SIG-M5 treated with dmso at 0.1 percent for 504 hours (cell line): ENCODE measurements at regions not wholly inside any gene's neighbourhood (a gene's known extent, or its start where the extent isn't known, plus 50 kb on each side); places are given as distances from the start of the nearest gene placed in this dataset.
"Not testable (repeated sequence)": the region's sequence is repeated elsewhere in the genome, so short reads cannot be mapped to it uniquely, and the experiment has no call there.

Experiments
- DNase-seq: peaks from one replicate; lab custom pipeline; 2025; ENCODE audit not compliant: unreplicated experiment; lab: John Stamatoyannopoulos, UW

DNA sequence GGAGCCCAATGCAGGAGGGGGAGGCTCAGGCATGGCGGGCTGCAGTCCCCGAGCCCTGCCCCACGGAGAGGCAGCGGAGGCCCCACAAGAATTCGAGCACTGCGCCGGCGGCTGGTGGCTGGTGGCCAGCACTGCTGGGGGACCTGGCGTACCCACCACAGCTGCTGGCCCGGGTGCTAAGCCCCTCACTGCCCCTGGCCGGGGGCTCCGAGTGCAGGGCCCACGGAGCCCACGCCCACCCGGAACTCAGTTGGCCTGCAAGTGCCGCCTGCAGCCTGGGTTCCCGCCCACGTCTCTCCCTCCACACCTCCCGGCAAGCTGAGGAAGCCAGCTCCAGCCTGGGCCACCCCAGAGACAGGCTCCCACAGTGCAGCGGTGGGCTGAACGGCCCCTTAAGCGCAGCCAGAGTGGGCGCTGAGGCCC, 780.3 kb downstream of the DTWD2 start:
- no peak for DNase-seq

DNA sequence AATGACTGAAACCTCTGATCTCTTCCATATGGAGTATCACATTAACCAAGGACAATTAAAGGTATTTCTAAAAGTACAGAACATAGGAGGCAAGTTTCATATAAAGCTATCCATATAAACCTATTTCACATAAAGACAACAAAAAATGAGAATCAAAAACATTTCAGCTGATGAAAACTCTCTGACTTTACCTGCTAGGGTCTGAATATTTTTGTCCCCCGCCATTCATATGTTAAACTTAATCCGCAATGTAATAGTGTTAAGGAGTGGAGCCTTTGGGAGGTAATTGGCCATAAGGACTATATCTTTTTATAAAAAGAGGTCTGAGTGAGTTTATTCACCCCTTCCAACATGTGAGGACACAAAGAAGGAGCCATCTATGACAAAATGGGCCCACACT, 788.5 kb downstream of the DTWD2 start:
- DNase-seq: no peak

DNA sequence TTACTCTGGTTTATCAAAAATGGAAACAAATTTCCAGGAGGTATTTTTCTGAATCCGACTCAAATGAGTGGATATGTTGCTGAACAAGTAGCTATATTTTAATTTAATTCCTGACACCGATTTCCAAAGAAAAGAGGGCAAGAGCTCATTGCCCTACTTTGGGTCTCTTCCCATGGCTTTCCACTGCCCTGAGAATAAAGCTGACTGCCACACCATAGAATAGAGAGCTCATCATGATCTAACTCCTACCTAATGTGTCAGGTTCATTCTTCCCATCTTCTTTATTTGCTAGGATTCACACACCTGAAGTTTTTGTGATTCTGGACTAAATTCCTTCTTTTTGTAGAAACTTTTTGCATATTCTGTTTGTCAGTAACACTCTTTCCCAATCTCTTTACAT, 792.1 kb downstream of the DTWD2 start:
- DNase-seq: no peak

DNA sequence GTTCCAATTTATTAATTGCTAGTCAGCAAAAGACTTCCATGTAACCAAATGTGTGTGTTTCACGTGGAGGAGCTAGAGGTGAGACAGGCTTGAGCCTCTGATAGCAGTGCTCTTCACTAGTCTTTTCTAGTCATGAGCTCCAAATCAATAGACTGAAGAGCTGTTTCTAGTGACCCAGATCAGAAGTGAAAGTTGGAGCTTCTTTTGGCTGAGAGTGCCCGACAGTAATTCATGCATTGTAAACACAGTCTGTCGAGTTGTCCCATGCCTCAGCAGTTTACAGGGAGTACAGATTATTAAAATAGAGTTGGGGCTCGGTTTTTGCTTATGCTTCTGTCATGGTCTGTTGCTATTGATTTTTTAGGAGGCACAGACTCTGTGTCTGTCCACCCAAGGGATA, 793.1 kb downstream of the DTWD2 start:
- DNase-seq: no peak

DNA sequence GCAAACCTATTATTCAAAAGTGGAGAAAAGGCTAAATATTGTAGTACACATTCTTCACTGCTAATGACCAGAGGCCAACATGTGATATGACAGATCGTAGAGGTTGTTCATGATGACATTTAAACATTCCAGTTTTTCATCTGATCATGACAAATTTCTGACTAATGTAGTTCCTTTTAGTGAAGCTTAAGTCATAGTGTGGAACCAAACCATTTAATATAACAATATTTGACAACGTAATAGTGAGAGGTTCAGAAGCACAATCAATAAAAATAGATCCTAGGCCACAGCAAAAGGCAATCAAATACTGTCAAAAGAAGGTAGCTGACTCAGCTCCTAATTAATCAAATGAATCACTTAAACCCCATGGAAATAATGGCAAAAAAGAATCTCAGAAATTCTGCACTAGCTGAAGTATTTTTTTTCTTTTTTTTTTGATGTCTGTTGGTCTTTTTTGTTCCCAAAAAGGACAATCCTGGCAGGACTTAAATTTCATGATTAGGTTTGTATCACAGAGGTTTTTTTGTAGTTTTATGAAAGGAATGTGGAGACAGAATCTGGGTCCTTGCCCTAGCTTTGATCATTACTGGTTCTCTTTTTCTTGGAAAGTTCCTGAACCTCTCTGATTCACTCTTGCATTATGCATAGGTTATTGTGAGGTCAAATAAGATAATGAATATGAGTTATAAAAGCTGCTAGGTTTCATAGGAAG, 795.0 kb downstream of the DTWD2 start:
- DNase-seq: no peak

DNA sequence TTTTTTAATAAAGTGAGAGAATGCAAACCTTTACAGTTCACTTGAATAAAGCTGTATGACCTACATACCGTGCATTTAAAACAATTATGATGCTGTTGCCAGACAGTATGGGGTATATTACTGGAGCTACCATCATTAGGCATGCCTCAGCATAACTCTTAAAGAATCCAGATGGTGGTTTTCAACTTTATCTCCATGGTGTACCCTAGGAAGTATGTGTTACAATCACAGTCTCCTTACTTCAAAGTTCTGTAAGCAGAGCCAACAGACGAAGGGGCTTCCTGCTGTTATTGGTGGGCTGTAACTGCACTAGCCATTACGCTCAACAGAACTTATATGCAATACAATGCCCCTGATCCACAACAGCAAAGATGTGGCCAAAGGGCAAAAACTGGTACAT, 803.3 kb downstream of the DTWD2 start:
- no peak for DNase-seq

DNA sequence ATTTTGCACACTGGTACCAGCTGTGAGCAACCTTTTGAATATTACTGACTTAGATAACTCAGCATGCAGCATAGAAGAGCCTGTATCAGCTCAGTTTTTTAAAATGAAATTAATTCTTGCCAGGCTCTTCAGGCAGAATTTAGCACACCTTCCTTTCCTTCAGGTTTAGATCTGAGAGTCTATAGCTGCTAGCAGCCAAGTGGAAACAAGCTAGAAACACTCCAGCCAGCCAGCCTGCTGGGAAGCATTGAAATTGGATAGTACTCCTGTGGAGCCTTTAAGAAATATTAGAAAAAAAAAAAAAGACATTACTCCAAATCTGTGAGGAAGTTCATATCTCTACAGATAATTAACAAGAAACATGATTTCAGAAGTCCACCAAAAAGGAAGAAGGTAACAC, 812.2 kb downstream of the DTWD2 start:
- DNase-seq: no peak

DNA sequence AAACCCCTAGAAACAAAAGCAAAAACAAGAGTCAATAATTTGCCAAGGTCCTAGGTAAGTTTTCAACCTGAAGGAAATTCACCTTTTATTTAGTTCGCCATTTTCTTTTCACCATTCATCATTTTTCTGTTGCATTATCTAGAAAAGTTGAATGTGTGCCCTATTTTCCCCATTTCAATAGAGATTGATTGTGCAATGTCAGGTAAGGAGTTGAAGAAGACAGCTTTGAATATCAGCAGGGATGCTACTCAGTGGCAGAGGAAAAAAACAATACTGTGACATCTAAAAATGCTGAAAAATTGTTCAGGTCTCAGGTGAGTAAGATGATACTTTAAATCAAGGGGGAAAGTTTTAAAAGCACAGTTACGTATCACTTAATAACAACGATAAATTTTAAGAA, 813.7 kb downstream of the DTWD2 start:
- no peak for DNase-seq

DNA sequence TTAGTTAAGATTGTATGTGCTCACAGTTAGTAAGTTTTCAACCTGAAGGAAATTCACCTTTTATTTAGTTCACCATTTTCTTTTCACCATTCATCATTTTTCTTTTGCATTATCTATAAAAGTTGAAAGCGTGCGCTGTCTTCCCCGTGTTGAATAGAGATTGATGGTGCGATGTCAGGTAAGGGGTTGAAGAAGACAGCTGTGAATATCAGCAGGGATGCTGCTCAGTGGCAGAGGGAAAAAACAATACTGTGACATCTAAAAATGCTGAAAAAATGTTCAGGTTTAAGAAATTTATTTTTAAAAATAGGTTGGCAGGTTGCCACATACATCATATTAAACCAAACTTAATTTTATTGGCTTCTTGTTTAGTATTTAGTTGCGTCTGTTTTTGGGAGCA, 815.0 kb downstream of the DTWD2 start:
- DNase-seq: no peak

DNA sequence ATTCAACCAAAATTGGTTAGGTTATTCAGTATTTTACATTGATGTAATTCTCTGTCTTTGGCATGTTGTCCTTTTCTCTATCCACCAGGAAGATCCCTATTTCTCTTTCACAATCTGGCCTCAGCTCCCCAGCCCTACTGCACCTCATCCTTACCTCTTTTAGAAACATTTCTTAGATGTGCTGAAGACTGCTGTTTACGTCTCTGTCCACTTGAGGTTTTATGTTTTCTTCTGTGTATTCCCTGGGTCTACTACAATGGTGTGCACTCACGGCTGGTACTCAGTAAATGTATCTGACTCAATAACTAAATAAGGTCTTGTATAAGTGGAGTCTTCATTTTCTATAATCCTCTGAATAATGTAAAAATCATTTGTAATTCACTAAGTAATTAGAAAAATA, 822.7 kb downstream of the DTWD2 start:
- no peak for DNase-seq

DNA sequence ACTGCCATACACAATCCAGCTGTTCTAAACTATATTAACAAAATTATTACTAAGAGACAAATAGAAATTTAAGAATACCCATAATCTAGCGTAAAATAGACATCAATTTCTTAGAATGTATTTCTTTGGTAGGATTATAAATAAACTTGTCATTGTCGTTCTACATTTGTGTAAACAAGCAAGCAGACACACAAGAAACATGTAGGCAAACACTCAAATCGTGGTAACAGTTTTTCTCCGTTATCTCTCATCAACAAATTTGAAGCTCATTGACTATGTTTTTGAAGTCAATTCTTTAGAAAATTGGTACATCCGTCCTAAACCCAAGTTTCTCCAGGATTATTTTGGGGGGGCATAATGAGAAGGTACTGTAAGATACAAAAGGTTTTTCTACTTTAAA, 832.2 kb downstream of the DTWD2 start:
- no peak for DNase-seq

DNA sequence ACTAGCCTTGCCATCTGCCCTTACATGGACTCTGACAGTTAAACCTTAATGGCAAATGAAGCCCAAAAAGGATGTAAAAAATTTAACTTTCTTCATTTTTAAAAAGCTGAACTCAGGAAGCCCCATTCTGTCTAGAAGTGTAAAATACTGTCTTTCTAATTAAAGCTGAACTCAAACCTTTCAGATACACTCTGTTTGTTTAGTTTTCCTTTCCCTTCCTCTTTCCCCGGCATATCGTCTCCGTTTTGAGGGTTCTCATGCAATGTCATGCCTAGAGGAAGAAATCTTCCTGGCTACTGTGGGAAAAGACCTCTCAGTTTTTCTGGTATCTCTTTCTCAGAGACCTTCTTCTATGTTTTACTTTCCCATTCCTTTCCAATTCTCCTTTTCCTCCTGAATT, 841.5 kb downstream of the DTWD2 start:
- DNase-seq: no peak

DNA sequence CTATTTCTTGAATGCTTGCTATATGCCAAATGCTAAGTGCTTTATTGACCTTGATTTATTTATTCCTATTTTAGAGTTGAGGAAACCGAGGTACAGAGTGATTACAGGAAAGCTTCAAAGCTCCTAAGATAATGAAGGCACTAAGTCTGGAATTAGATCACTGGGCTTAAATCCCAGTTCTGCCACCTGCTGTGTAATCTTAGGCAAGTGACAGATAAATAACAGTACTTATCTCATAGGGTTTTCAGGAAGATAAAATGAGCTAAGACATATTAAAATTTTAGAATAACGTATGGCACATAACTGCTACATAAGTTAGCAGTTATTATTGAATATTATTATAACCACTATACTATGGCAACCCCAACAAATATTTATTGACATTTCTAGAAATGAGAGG, 843.8 kb downstream of the DTWD2 start:
- DNase-seq: no peak

DNA sequence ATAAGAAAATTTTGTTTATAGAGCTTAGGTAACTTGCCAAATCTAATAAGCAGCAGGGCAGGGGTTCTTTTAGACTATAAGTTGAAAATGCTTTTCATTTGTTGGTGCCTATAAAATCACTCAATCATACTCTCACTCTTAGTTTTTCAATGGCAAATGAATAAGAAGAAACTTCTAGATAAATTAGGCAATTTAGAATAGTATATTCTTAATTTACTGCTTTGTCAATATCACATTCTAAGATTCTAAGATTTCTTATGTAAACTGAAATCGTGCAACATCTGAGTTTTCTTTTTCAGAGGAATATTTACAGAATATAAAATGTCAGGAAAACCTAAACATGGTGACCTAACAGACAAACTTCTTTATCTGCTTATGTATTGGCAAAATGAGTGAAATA, 849.0 kb downstream of the DTWD2 start:
- DNase-seq: no peak

DNA sequence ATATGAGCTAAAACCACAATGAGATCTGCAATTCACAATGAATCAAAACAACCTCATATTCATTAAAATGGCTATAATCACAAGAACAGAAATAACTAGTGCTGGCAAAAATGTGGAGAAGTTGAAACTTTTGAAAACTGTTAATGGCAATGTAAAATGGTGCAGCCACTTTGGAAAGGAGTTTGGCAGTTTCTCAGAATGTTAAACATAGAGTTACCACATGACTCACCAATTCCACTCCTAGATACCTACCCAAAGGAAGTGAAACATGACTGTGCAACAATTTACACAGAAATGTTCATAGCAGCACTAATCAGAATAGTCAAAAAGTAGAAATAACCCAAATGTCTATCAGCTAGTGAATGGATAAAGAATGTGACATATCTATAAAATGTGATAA, 862.2 kb downstream of the DTWD2 start:
- no peak for DNase-seq

DNA sequence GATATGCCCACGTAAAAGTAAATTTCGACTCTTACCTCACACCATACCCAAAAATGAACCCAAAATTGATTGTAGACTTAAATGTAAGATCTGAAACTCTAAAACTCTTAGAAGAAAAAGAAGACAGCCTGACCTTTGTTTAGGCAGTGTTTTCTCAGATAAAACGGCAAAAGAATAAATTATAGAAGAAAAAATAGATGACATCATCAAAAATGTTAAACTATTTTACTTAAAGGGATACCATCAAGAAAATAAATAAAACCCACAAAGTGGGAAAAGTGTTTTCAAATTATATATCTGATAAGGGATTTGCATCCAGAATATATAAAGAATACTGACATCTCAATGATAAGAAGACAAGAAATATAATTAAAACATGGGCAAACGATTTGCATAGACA, 862.7 kb downstream of the DTWD2 start:
- no peak for DNase-seq

DNA sequence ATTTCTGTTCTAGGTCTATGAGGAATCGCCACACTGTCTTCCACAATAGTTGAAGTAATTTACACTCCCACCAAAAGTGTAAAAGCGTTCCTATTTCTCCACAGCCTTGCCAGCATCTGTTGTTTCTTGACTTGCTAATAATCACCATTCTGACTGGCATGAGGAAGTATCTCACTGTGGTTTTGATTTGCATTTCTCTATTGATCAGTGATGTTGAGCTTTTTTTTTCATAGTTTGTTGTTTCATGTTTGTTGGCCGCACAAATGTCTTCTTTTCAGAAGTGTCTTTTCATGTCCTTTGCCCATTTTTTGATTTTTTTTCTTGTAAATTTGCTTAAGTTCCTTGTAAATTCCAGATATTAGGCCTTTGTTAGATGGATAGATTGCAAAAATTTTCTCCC, 867.1 kb downstream of the DTWD2 start:
- DNase-seq: no peak

DNA sequence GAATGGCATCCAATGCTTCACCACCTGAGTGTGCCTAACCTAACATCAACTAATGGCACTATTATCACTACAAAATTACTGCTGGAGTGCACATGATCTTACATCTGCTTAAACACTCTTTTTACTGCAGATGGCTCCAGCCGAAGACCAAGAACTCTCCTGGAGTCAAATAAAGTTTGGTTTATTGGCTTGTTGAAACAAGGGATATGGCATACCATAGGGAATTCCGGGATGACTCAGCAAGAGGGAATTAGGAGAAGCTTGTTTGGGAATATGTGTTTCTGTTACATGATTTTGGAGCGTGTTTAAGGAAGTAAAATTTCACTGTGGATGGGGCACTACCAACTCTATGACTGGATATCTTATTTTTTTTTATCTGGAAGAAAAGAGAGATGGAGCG, 872.6 kb downstream of the DTWD2 start:
- no peak for DNase-seq

DNA sequence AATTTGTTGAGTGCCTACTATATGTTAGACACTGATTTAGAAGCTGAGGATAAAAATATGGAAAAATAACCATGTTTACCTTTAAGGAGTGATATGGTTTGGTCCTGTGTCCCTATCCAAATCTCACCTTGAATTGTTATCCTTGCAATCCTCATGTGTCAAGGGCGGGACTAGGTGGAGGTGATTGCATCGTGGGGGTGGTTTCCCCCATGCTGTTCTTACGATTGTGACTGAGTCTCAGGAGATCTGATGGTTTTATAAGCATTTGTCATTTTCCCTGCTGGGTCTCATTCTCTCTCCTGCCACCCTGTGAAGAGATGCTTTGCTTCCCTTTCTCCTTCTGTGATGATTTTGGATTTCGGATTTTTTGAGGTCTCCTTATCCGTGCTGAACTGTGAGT, 876.4 kb downstream of the DTWD2 start:
- DNase-seq: no peak

DNA sequence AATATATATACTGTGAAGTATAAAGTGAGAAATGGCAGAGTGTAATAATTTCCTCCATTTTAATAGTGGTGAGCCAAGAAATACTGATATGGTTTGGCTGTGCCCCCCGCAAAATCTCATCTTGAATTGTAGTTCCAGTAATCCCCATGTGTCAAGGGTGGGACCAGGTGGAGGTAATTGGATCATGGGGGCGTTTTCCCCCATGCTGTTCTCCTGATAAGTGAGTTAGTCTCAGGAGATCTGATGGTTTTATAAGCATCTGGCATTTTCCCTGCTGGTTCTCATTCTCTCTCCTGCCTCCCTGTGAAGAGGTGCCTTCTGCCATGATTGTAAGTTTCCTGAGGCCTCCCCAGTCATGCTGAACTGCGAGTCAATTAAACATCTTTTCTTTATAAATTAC, 881.1 kb downstream of the DTWD2 start:
- not testable (repeated sequence) for DNase-seq

DNA sequence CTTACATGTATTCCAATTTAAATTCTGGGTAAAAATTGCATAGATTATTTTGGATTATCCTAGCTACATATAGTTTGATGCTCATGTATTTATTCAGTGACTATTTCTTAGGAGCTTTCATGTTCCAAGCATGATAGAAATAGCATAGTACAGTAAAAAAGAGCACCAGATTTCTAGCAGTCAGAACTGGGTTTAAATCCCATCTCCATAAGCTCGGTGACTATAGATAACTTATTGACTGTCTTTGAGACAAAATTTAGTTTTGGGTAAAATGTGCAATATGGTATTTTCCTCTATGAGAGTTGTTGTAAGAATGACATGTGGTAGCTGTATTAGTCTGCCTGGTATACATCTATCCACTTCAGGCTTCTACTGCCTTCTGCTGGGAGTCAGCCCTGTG, 889.6 kb downstream of the DTWD2 start:
- DNase-seq: no peak

DNA sequence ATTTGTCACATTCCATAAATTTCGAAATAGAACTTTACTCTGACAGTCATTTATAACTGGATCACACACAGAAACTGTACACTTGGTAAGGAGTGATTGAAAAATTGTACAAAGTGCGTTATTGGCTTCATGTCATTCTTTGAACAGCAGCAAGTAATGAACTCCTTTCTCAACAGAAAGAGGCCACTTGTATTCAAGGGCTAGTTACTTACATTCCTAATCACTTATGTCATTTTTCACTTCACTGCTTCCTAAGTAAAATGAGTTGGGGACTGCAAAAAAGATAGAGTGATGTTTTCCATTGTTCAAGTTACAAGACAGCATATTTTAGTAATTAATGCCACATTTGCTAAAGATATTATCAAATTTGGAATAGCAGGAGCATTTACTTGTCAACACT, 893.2 kb downstream of the DTWD2 start:
- no peak for DNase-seq

DNA sequence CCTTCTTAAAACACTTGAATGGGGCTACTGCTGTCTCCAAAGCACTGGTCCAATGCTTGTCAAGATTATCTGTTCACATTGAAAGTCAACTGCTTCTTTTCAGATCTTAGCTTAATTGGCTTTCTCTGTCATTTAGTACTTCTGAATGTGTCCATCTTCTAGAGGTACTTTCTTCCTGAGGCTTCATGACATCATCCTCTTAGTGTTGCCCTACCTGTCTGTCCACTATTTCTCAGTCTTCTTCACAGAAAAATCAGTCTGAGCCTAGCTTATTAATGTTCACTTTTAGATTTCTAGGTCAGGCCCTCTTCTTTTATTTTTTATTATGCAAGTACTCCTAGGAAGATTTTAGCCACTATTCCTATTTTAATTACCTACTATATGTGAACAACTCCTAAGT, 899.9 kb downstream of the DTWD2 start:
- no peak for DNase-seq

DNA sequence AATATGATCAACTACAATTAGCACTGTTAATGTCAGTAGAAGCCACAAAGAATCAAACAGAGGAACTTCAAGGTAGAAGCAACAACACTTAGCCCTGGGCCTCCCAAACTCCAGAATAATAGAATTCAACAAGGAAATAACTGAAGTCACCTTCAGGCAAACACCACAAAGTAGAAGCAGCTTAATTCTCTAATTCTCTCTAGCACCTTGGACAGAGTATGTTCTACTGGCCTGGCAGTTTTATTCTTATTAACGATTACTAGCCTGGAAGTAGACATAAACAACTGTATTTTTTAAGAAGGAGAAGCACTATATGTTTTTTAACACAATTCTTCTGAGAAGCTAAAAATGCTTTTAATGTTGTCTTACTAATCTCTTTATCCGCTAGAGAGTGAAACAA, 911.9 kb downstream of the DTWD2 start:
- no peak for DNase-seq
